ENCODE measurements at regions not wholly inside any gene's neighbourhood (a gene's known extent, or its start where the extent isn't known, plus 50 kb on each side); places are given as distances from the start of the nearest gene placed in this dataset.

DNA sequence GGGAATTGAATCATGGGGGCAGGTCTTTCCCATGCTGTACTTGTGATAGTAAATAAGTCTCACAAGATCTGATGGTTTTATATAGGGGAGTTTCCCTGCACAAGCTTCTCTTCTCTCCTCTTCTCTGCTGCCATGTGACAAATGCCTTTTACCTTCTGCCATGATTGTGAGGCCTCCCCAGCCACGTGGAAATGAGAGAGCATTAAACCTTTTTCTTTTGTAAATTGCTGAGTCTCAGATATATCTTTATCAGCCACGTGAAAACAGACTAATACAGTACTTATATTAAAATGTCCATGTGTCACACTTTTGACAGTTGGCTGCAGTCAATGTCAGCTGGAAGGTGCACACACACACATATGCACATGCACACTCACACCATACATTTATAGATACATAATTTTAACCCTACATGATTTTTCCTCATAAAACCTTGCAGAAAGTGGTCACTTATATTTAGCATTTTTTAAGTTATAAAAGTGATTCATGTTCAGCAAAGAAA, 128.9 kb downstream of the OTOR start:
- TF ChIP-seq, protein P1, sequence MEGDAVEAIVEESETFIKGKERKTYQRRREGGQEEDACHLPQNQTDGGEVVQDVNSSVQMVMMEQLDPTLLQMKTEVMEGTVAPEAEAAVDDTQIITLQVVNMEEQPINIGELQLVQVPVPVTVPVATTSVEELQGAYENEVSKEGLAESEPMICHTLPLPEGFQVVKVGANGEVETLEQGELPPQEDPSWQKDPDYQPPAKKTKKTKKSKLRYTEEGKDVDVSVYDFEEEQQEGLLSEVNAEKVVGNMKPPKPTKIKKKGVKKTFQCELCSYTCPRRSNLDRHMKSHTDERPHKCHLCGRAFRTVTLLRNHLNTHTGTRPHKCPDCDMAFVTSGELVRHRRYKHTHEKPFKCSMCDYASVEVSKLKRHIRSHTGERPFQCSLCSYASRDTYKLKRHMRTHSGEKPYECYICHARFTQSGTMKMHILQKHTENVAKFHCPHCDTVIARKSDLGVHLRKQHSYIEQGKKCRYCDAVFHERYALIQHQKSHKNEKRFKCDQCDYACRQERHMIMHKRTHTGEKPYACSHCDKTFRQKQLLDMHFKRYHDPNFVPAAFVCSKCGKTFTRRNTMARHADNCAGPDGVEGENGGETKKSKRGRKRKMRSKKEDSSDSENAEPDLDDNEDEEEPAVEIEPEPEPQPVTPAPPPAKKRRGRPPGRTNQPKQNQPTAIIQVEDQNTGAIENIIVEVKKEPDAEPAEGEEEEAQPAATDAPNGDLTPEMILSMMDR (IDR thresholded peaks at IDR 0.05), result no peak
- TF ChIP-seq POLR2A (IDR thresholded peaks at IDR 0.05), result no peak
